ENCODE measurements at regions not wholly inside any gene's neighbourhood (a gene's known extent, or its start where the extent isn't known, plus 50 kb on each side); places are given as distances from the start of the nearest gene placed in this dataset.

- no peaks in the 10 kb centered on the region for H3K36me3 ChIP-seq (ENCODE audit: insufficient read depth, low read length)
- H4K20me1 ChIP-seq (ENCODE audit: insufficient read depth, low read length), result no peaks in the 10 kb centered on the region
- H3K9ac ChIP-seq (ENCODE audit: low read depth, low read length), result no peak overlapping the region
- ATAC-seq (ENCODE audit: insufficient read depth, low read depth), result no peak
- H3K4me3 ChIP-seq (ENCODE audit: low read depth in 1 of 2, low read length in 2 of 2), result no peak overlapping the region
- no peak for DNase-seq
- no peak overlapping the region for H3K4me2 ChIP-seq (ENCODE audit: insufficient read depth, low read length)
- no peaks in the 10 kb centered on the region for H3K4me1 ChIP-seq (ENCODE audit: insufficient read depth, low read length)
- TF ChIP-seq, protein P1, sequence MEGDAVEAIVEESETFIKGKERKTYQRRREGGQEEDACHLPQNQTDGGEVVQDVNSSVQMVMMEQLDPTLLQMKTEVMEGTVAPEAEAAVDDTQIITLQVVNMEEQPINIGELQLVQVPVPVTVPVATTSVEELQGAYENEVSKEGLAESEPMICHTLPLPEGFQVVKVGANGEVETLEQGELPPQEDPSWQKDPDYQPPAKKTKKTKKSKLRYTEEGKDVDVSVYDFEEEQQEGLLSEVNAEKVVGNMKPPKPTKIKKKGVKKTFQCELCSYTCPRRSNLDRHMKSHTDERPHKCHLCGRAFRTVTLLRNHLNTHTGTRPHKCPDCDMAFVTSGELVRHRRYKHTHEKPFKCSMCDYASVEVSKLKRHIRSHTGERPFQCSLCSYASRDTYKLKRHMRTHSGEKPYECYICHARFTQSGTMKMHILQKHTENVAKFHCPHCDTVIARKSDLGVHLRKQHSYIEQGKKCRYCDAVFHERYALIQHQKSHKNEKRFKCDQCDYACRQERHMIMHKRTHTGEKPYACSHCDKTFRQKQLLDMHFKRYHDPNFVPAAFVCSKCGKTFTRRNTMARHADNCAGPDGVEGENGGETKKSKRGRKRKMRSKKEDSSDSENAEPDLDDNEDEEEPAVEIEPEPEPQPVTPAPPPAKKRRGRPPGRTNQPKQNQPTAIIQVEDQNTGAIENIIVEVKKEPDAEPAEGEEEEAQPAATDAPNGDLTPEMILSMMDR (IDR thresholded peaks at IDR 0.05; ENCODE audit: borderline replicate concordance, extremely low read depth, low read length, poor library complexity, severe bottlenecking), result no peak
- TF ChIP-seq EZH2 (IDR thresholded peaks at IDR 0.05; ENCODE audit: borderline replicate concordance, low read depth, low read length, severe bottlenecking), result no peak
- H3K79me2 ChIP-seq (ENCODE audit: insufficient read depth, low read length), result no peaks in the 10 kb centered on the region
- H2AFZ ChIP-seq (ENCODE audit: low read depth, low read length), result no peak overlapping the region
- H3K27ac ChIP-seq (ENCODE audit: low read length), result no peak overlapping the region
- H3K9me3 ChIP-seq (ENCODE audit: insufficient read depth, low read length, severe bottlenecking), result no peaks in the 10 kb centered on the region
- no peaks in the 10 kb centered on the region for H3K27me3 ChIP-seq (ENCODE audit: insufficient read depth, low read length, poor library complexity)
These were observed 117.6 kb downstream of the KIF26A start for GRCh38 chr14:104256025-104256424.

DNA sequence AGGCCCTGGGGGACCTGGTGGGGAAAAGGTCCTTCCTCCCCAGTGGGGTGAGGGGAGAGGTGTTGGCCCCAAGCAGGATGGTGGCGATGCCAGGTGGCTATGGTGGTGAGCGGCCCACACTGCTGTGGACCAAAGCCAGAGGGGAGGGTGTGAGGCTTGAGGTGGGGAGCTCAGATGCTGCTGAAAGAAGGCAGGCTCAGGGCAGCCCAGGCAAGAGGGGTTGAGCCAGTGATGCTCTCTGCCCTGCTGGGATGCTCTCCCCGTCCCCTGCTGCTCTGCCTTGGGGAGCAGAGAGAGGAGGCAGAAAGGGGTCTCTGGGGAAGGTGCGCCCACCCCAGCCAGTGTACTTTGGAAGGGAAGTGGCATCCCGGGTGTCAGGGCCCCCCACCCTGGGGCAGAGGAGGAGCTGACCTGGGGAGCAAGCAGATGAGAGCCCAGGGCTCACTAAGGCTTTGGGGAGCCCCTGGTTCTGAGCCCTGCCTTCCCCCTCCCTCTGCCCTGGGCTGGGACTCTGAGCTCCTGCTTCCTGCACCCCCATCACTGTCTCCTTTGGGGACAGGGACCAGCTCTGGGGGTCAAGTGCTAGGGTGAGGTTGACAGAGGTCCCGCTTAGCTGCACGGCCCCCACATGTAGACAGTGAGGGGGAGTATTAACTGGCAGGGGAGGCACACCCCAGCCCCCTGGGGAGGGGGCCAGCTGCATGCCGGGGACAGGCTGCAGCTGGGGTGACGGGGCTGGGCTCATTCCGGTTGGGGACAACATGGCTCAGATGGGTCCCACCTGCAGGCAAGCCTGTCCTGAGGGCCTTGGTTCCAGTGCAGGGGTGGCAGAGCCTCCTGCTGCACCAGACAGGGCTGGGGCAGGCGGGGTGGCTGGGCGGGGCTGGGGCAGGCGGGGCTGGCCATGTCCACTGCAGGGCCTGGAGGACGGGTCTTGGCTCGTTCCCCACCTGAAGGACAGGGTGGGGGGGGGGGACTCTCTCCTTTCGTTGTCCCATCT, 124.4 kb downstream of the KIF26A start:
- no peaks in the 10 kb centered on the region for H3K9me3 ChIP-seq (ENCODE audit: insufficient read depth, low read length, severe bottlenecking)
- no peak for ATAC-seq (ENCODE audit: insufficient read depth, low read depth)
- H3K9ac ChIP-seq (ENCODE audit: low read depth, low read length), result no peak overlapping the region
- no peak for DNase-seq
- no peaks in the 10 kb centered on the region for H3K36me3 ChIP-seq (ENCODE audit: insufficient read depth, low read length)
- H3K27me3 ChIP-seq (ENCODE audit: insufficient read depth, low read length, poor library complexity), result no peaks in the 10 kb centered on the region
- no peak overlapping the region for H3K4me3 ChIP-seq (ENCODE audit: low read depth in 1 of 2, low read length in 2 of 2)
- no peak overlapping the region for H3K27ac ChIP-seq (ENCODE audit: low read length)
- H3K4me2 ChIP-seq (ENCODE audit: insufficient read depth, low read length), result no peak overlapping the region
- no peaks in the 10 kb centered on the region for H3K4me1 ChIP-seq (ENCODE audit: insufficient read depth, low read length)
- TF ChIP-seq EZH2 (IDR thresholded peaks at IDR 0.05; ENCODE audit: borderline replicate concordance, low read depth, low read length, severe bottlenecking), result no peak
- H3K79me2 ChIP-seq (ENCODE audit: insufficient read depth, low read length), result no peaks in the 10 kb centered on the region
- H2AFZ ChIP-seq (ENCODE audit: low read depth, low read length), result no peak overlapping the region
- no peaks in the 10 kb centered on the region for H4K20me1 ChIP-seq (ENCODE audit: insufficient read depth, low read length)

DNA sequence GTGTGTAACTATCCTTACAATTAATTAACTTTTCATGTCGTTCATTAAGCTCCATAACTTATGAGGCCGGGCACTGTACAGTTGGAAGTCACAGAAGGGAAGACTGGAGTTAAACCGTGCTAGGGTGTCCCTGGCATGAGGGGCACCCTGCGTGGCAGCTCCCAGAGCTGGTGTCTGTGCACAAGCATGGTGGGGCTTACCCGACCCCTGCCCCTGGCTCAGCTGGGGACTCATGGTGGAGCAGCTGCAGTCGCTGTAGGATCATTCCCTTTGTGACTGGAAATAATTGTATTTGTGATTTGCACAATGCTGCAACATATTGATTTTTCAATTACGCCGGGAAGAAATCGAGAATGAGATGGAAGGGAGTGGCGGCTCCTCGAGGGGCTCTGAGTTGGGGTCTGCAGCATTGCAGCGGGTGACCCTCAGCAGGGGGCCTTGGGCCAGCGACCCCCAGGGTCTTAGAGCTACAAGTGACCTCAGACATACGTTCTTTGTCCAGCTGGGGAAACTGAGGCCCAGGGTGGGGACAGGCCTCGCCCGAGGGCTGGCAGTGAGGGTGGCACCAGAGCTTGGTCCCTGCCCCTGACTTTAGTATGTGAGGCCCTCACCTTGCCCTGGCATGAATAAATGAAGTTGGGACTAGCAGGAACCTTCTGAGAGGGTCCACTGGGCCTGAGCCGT, 125.4 kb downstream of the KIF26A start:
- no peaks in the 10 kb centered on the region for H3K79me2 ChIP-seq (ENCODE audit: insufficient read depth, low read length)
- H2AFZ ChIP-seq (ENCODE audit: low read depth, low read length), result no peak overlapping the region
- H3K27me3 ChIP-seq (ENCODE audit: insufficient read depth, low read length, poor library complexity), result no peaks in the 10 kb centered on the region
- DNase-seq (no peak), ATAC-seq (ENCODE audit: insufficient read depth, low read depth) (no peak)
- no peaks in the 10 kb centered on the region for H3K36me3 ChIP-seq (ENCODE audit: insufficient read depth, low read length)
- H3K9ac ChIP-seq (ENCODE audit: low read depth, low read length), result no peak overlapping the region
- TF ChIP-seq, protein P1 (IDR thresholded peaks at IDR 0.05; ENCODE audit: borderline replicate concordance, extremely low read depth, low read length, poor library complexity, severe bottlenecking), result no peak
- H3K4me1 ChIP-seq (ENCODE audit: insufficient read depth, low read length), result no peaks in the 10 kb centered on the region
- no peak overlapping the region for H3K4me3 ChIP-seq (ENCODE audit: low read depth in 1 of 2, low read length in 2 of 2)
- no peak overlapping the region for H3K4me2 ChIP-seq (ENCODE audit: insufficient read depth, low read length)
- no peak overlapping the region for H3K27ac ChIP-seq (ENCODE audit: low read length)
- H3K9me3 ChIP-seq (ENCODE audit: insufficient read depth, low read length, severe bottlenecking), result no peaks in the 10 kb centered on the region
- H4K20me1 ChIP-seq (ENCODE audit: insufficient read depth, low read length), result no peaks in the 10 kb centered on the region
